H9 (cell line): ENCODE measurements at regions not wholly inside any gene's neighbourhood (a gene's known extent, or its start where the extent isn't known, plus 50 kb on each side); places are given as distances from the start of the nearest gene placed in this dataset.

Source experiments
- DNase-seq: peaks from one replicate; pipeline ENCODE4 v3.0.0-alpha.2; 2017
- H2AFZ ChIP-seq: one replicate; pipeline ENCODE4 v1.6.1; 2013; ENCODE audit warnings: mild to moderate bottlenecking, low read length, control low read depth, moderate library complexity
- H2AK5ac ChIP-seq: 2 replicates; pipeline ENCODE4 v1.6.1; 2013; ENCODE audit warnings: low read length, control low read depth, mixed read lengths; ENCODE audit not compliant: insufficient read length
- H2BK120ac ChIP-seq: one replicate; pipeline ENCODE4 v1.6.1; 2013; ENCODE audit warnings: low read depth, mild to moderate bottlenecking, low read length, control low read depth, inconsistent platforms; ENCODE audit not compliant: poor library complexity, severe bottlenecking
- H2BK12ac ChIP-seq: 2 replicates; pipeline ENCODE4 v1.6.1; 2013; ENCODE audit warnings: low read length, control low read depth, mixed read lengths, low read depth; ENCODE audit not compliant: insufficient read length
- H2BK15ac ChIP-seq: 2 replicates; pipeline ENCODE4 v1.6.1; 2013; ENCODE audit warnings: low read depth, low read length, control low read depth
- H2BK20ac ChIP-seq: one replicate; pipeline ENCODE4 v1.6.1; 2013; ENCODE audit warnings: low read depth, mild to moderate bottlenecking, low read length, control low read depth, inconsistent platforms; ENCODE audit not compliant: poor library complexity, severe bottlenecking
- H2BK5ac ChIP-seq: 2 replicates; pipeline ENCODE4 v1.6.1; 2013; ENCODE audit warnings: low read length, control low read depth, mixed read lengths; ENCODE audit not compliant: insufficient read length
- H3K14ac ChIP-seq: 2 replicates; pipeline ENCODE4 v1.6.1; 2013; ENCODE audit warnings: low read length, control low read depth; ENCODE audit not compliant: insufficient read depth
- H3K18ac ChIP-seq: 2 replicates; pipeline ENCODE4 v1.6.1; 2013; ENCODE audit warnings: low read depth, mild to moderate bottlenecking, mixed read lengths, low read length, control low read depth; ENCODE audit not compliant: insufficient read length
- H3K23ac ChIP-seq: 2 replicates; pipeline ENCODE4 v1.6.1; 2013; ENCODE audit warnings: low read length, control low read depth, mixed read lengths, low read depth; ENCODE audit not compliant: insufficient read length
- H3K23me2 ChIP-seq: 2 replicates; pipeline ENCODE4 v1.6.1; 2013; ENCODE audit warnings: low read depth, mild to moderate bottlenecking, mixed read lengths, low read length, control low read depth; ENCODE audit not compliant: insufficient read length, poor library complexity, severe bottlenecking
- H3K27ac ChIP-seq: 2 replicates; pipeline ENCODE4 v1.5.1; 2013; ENCODE audit warnings: low read length, control low read depth, mixed read lengths, low read depth; ENCODE audit not compliant: insufficient read length
- H3K27me3 ChIP-seq: 2 replicates; pipeline ENCODE4 v1.6.1; 2013; ENCODE audit warnings: low read length, control low read depth, inconsistent platforms; ENCODE audit not compliant: insufficient read depth
- H3K4ac ChIP-seq: 2 replicates; pipeline ENCODE4 v1.6.1; 2013; ENCODE audit warnings: low read depth, mild to moderate bottlenecking, control low read depth, inconsistent platforms, low read length, moderate library complexity
- H3K4me1 ChIP-seq: 2 replicates; pipeline ENCODE4 v1.6.1; 2013; ENCODE audit warnings: low read length, control low read depth, inconsistent platforms; ENCODE audit not compliant: insufficient read depth
- H3K4me2 ChIP-seq: 2 replicates; pipeline ENCODE4 v1.6.1; 2013; ENCODE audit warnings: low read length, control low read depth, mixed read lengths; ENCODE audit not compliant: insufficient read length, insufficient read depth
- H3K56ac ChIP-seq: 2 replicates; pipeline ENCODE4 v1.6.1; 2013; ENCODE audit warnings: low read depth, mild to moderate bottlenecking, mixed read lengths, low read length, control low read depth; ENCODE audit not compliant: insufficient read length
- H3K79me1 ChIP-seq: 2 replicates; pipeline ENCODE4 v1.6.1; 2013; ENCODE audit warnings: low read depth, mild to moderate bottlenecking, moderate library complexity, low read length, control low read depth, inconsistent platforms; ENCODE audit not compliant: insufficient read depth, poor library complexity, severe bottlenecking
- H3K79me2 ChIP-seq: 2 replicates; pipeline ENCODE4 v1.6.1; 2013; ENCODE audit warnings: low read length, control low read depth, inconsistent platforms; ENCODE audit not compliant: insufficient read depth
- H3K9ac ChIP-seq: 2 replicates; pipeline ENCODE4 v1.6.1; 2013; ENCODE audit warnings: low read length, control low read depth, mixed read lengths; ENCODE audit not compliant: insufficient read length; ENCODE audit errors: extremely low read depth
- H3K9me3 ChIP-seq: one replicate; pipeline ENCODE4 v1.6.1; 2013; ENCODE audit warnings: low read depth, low read length, inconsistent platforms; ENCODE audit not compliant: control insufficient read depth
- H3T11ph ChIP-seq: one replicate; pipeline ENCODE4 v1.6.1; 2013; ENCODE audit warnings: mild to moderate bottlenecking, low read length, control low read depth, inconsistent platforms
- H4K20me1 ChIP-seq: one replicate; pipeline ENCODE4 v1.6.1; 2013; ENCODE audit not compliant: control insufficient read depth, insufficient read length, insufficient read depth
- H4K5ac ChIP-seq: 2 replicates; pipeline ENCODE4 v1.6.1; 2013; ENCODE audit warnings: low read depth, mild to moderate bottlenecking, mixed read lengths, low read length, control low read depth; ENCODE audit not compliant: insufficient read length
- H4K8ac ChIP-seq: replicated peaks from 2 replicates; pipeline ENCODE4 v1.6.1; 2013; ENCODE audit warnings: low read length, control low read depth, mixed read lengths, low read depth; ENCODE audit not compliant: insufficient read length
- H4K91ac ChIP-seq: 2 replicates; pipeline ENCODE4 v1.6.1; 2013; ENCODE audit warnings: low read depth, mild to moderate bottlenecking, moderate library complexity, mixed read lengths, low read length, control low read depth; ENCODE audit not compliant: insufficient read length
- H3K27ac Mint-ChIP-seq, 3 experiments: 2 replicates in 2 of 3; 3 replicates in 1 of 3; pipeline ENCODE4 v1.8.0; 2020 to 2021; ENCODE audit warnings: mixed read lengths in 3 of 3, mild to moderate bottlenecking in 1 of 3, moderate library complexity in 1 of 3
- H3K27me3 Mint-ChIP-seq: 2 replicates; pipeline ENCODE4 v1.8.0; 2021; ENCODE audit warnings: low read depth, mild to moderate bottlenecking, moderate library complexity, mixed read lengths
- H3K36me3 Mint-ChIP-seq, 3 experiments: 2 replicates in 2 of 3; 3 replicates in 1 of 3; pipeline ENCODE4 v1.8.0; 2020 to 2021; ENCODE audit warnings: low read depth in 3 of 3, mixed read lengths in 3 of 3; ENCODE audit not compliant: insufficient read depth in 1 of 3
- H3K4me1 Mint-ChIP-seq, 2 experiments: 2 replicates each; pipeline ENCODE4 v1.8.0; 2020; ENCODE audit warnings: mixed read lengths in 2 of 2
- H3K4me3 Mint-ChIP-seq, 2 experiments: 2 replicates in 1 of 2; 3 replicates in 1 of 2; pipeline ENCODE4 v1.8.0; 2020 to 2021; ENCODE audit warnings: mild to moderate bottlenecking in 2 of 2, mixed read lengths in 2 of 2, moderate library complexity in 1 of 2
- H3K9me3 Mint-ChIP-seq, 2 experiments: 2 replicates in 1 of 2; 3 replicates in 1 of 2; pipeline ENCODE4 v1.8.0; 2020; ENCODE audit warnings: mild to moderate bottlenecking in 2 of 2, mixed read lengths in 2 of 2, moderate library complexity in 1 of 2
- CTCF ChIP-seq: fragments of 200-600 bp; sonication (generic); conservative IDR thresholded peaks from 3 replicates; pipeline ENCODE4 v1.8.0; 2021; ENCODE audit warnings: antibody characterized with exemption, mild to moderate bottlenecking
- WGBS: extraction: QIAGEN DNeasy Blood & Tissue Kit; methylation state at CpG from one replicate; pipeline ENCODE4 v1.1.7; 2013; ENCODE audit warnings: missing lambda C conversion rate, low lambda C conversion rate, mixed read lengths; ENCODE audit not compliant: insufficient read length; ENCODE audit errors: extremely low coverage; 5-methylcytosine and 5-hydroxymethylcytosine counted together

GRCh38 chr2:239508261-239508660, 107.4 kb upstream of the HDAC4 start:
- Mint-ChIP-seq H3K27me3 (peaks cover 1% of the 10 kb centered on the region), H3K4me3 (no peak overlapping the region), H3K27ac (no peak overlapping the region), H3K4me1 (peaks cover 6 to 15% of the 10 kb centered on the region in 2 experiments; a peak in 2 of 4 replicates), H3K9me3 (peaks cover 0 to 5% of the 10 kb centered on the region in 2 experiments; a peak in 2 of 5 replicates), H3K36me3 (no peaks in the 10 kb centered on the region; a peak in 1 of 7 replicates)
- Histone ChIP-seq H2BK120ac (no peak overlapping the region), H2BK5ac (no peak overlapping the region), H3K23me2 (no peaks in the 10 kb centered on the region), H2AFZ (no peak overlapping the region), H4K5ac (no peak overlapping the region), H2AK5ac (no peak overlapping the region), H2BK20ac (no peak overlapping the region), H3K56ac (no peak overlapping the region), H3K4me2 (no peak overlapping the region), H2BK12ac (no peak overlapping the region), H3T11ph (no peak overlapping the region), H3K79me2 (no peaks in the 10 kb centered on the region), H3K79me1 (no peaks in the 10 kb centered on the region), H4K8ac (no peak overlapping the region), H3K9ac (no peak overlapping the region), H3K27me3 (no peaks in the 10 kb centered on the region), H3K14ac (no peak overlapping the region), H3K27ac (no peak overlapping the region), H4K20me1 (no peaks in the 10 kb centered on the region), H3K4ac (no peak overlapping the region), H3K9me3 (no peaks in the 10 kb centered on the region), H2BK15ac (no peak overlapping the region), H3K18ac (no peak overlapping the region), H3K4me1 (no peaks in the 10 kb centered on the region), H3K23ac (no peak overlapping the region), H4K91ac (no peak overlapping the region)
- WGBS, result no CpG with 5 or more reads among the region's 6 CpGs
- no peak for TF ChIP-seq CTCF
- no peak for DNase-seq
